ENCODE measurements at regions not wholly inside any gene's neighbourhood (a gene's known extent, or its start where the extent isn't known, plus 50 kb on each side); places are given as distances from the start of the nearest gene placed in this dataset.
"Not testable (repeated sequence)": the region's sequence is repeated elsewhere in the genome, so short reads cannot be mapped to it uniquely, and the experiment has no call there.

DNA sequence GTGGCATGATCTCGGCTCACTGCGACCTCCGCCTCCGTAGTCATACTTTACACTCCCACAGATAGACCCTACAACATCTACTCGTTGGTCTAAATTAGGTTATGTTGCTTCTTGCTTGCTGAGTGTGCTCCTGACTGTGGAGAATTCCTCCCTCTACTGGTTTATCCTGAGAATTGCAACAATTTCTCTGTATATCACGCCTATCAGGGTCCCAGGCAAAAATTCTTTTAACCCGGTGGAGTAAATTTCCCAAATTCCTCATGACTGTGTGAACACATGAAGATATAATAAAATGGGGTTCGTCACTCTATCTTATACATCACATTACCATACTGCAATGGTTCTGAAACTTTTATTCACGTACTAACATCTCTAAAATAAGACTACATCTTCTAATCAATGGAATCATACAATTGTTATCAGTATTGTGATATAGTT, 156.7 kb downstream of the EVA1A start:
- DNase-seq, result no peak
- TF ChIP-seq, protein P1, sequence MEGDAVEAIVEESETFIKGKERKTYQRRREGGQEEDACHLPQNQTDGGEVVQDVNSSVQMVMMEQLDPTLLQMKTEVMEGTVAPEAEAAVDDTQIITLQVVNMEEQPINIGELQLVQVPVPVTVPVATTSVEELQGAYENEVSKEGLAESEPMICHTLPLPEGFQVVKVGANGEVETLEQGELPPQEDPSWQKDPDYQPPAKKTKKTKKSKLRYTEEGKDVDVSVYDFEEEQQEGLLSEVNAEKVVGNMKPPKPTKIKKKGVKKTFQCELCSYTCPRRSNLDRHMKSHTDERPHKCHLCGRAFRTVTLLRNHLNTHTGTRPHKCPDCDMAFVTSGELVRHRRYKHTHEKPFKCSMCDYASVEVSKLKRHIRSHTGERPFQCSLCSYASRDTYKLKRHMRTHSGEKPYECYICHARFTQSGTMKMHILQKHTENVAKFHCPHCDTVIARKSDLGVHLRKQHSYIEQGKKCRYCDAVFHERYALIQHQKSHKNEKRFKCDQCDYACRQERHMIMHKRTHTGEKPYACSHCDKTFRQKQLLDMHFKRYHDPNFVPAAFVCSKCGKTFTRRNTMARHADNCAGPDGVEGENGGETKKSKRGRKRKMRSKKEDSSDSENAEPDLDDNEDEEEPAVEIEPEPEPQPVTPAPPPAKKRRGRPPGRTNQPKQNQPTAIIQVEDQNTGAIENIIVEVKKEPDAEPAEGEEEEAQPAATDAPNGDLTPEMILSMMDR (IDR thresholded peaks at IDR 0.05; ENCODE audit: low read depth, low read length), result peak; percentile 70
- Histone ChIP-seq H3K27ac (no peak overlapping the region), H3K4me3 (ENCODE audit: low read depth, low read length) (no peak overlapping the region), H3K9me3 (ENCODE audit: severe bottlenecking) (no peaks in the 10 kb centered on the region), H3K27me3 (ENCODE audit: insufficient read depth, low read depth, severe bottlenecking) (peaks cover 63% of the 10 kb centered on the region), H3K36me3 (no peaks in the 10 kb centered on the region)

DNA sequence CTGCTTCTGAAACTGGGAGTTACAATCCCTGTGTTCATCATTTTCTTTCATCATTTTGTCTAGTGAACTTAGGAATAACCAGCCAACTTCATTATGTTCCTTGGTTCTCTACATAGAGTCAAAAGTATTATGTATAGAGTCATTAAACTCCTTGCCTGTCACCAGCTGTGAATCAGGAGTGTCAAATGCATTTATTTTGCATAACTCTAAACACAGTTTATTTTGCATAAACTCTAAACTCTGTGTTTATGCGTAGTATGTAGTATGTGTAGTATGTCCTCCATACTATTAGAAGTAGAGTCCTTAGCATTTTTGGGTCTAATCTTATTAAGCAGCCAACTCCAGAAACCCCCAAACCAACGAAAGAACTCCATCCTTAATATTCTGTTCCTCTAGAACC, 164.4 kb downstream of the EVA1A start:
- no peaks in the 10 kb centered on the region for H3K36me3 ChIP-seq
- no peak for DNase-seq
- TF ChIP-seq, protein P1 (IDR thresholded peaks at IDR 0.05; ENCODE audit: low read depth, low read length), result no peak

DNA sequence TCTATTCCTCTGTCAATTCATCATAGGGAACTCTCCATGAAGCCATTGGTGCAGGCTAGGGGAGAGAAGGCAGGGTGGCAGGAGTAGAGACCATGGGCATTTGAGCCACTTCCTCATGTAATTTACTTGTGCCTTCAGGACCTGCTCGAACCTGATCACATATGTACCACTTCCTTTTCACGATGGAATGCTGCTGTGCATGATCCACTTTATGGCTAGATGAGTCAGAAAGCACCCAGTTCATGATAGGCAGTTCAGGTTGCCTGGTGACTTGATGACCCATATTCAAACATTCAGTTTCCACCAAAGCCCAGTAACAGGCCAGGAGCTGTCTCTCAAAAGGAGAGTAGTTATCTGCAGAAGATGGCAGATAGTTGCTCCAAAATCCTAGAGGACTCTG, 166.0 kb downstream of the EVA1A start:
- DNase-seq; H3K4me3 ChIP-seq (ENCODE audit: low read depth, low read length); H3K9me3 ChIP-seq (ENCODE audit: severe bottlenecking); H3K36me3 ChIP-seq; H3K27ac ChIP-seq: not testable (repeated sequence)
- peaks cover 59% of the 10 kb centered on the region for H3K27me3 ChIP-seq (ENCODE audit: insufficient read depth, low read depth, severe bottlenecking)

More for the DNA sequence above, 164.4 kb downstream of the EVA1A start:
- Histone ChIP-seq H3K4me3 (ENCODE audit: low read depth, low read length) (no peak overlapping the region), H3K9me3 (ENCODE audit: severe bottlenecking) (peaks cover 2% of the 10 kb centered on the region), H3K27ac (no peak overlapping the region), H3K27me3 (ENCODE audit: insufficient read depth, low read depth, severe bottlenecking) (peaks cover 56% of the 10 kb centered on the region)

DNA sequence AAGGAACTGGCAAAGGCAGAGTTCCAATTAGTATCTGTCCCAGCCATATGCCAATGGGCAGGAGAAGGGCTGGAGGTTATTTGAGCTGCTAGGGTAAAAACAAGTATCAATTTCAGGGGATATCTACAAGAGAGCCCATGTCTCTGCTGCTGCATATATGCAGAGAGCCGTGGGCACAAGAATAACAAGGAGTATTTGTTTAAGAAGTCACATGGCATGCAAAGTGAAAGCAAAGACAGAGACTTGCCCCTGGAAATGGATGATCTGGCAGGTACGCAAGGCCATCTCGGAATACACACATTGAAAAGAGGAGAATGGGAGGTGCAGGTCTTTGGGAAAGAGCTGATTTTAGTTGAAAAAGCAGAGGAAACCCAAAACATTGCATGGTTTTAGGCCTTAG, 170.6 kb downstream of the EVA1A start:
- no peak overlapping the region for H3K4me3 ChIP-seq (ENCODE audit: low read depth, low read length)
- H3K27ac ChIP-seq, result no peak overlapping the region
- no peak for DNase-seq
- no peaks in the 10 kb centered on the region for H3K36me3 ChIP-seq
- peaks cover 7% of the 10 kb centered on the region for H3K9me3 ChIP-seq (ENCODE audit: severe bottlenecking)
- peaks cover 31% of the 10 kb centered on the region for H3K27me3 ChIP-seq (ENCODE audit: insufficient read depth, low read depth, severe bottlenecking)
- TF ChIP-seq, protein P1 (IDR thresholded peaks at IDR 0.05; ENCODE audit: low read depth, low read length), result no peak

DNA sequence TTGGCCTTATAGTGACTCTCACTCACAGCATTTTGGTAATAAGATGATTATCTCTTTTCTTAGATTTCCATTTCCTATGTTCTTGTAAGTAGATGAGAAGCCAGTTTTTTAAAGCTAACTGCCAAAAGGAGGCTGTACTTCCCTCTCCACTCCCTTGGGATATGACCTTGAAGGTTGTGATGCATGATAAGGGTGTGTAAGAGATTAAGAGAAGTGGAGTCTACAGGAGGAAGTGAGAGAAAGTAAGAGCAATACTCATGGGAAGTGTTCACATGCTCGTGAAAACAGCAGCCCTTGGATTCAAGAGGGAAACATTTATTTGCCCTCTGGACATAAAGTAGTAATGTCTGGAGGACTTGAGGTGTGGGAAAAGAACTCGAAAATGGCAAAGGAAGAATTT, 171.5 kb downstream of the EVA1A start:
- TF ChIP-seq, protein P1 (IDR thresholded peaks at IDR 0.05; ENCODE audit: low read depth, low read length), result no peak
- no peaks in the 10 kb centered on the region for H3K36me3 ChIP-seq
- no peak overlapping the region for H3K4me3 ChIP-seq (ENCODE audit: low read depth, low read length)
- no peak for DNase-seq
- H3K9me3 ChIP-seq (ENCODE audit: severe bottlenecking), result peaks cover 7% of the 10 kb centered on the region
- H3K27me3 ChIP-seq (ENCODE audit: insufficient read depth, low read depth, severe bottlenecking), result peaks cover 29% of the 10 kb centered on the region
- H3K27ac ChIP-seq, result no peak overlapping the region

DNA sequence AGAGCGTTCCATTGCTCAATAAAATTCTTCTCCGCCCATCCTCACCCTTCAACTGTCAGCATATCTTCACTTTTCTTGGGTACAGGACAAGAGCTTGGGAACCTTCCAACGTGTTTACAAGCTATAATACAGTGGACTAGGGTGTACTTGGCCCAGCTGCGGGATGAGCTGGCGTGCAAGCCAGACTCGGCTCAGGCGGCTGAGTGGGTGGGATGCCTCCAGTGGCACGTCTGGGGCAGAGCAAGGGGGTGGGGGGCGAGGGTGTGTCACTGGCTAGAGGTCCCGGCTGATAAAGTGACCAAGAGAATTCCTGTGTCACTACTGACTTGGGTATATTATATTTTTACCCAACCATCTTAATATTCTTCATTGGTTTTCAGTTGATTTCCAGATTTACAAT, 179.7 kb downstream of the EVA1A start:
- TF ChIP-seq, protein P1 (IDR thresholded peaks at IDR 0.05; ENCODE audit: low read depth, low read length), result no peak
- H3K36me3 ChIP-seq, result no peaks in the 10 kb centered on the region

More for the DNA sequence above, 179.7 kb downstream of the EVA1A start:
- H3K4me3 ChIP-seq (ENCODE audit: low read depth, low read length), result no peak overlapping the region
- no peak for DNase-seq
- H3K27ac ChIP-seq, result no peak overlapping the region
- H3K9me3 ChIP-seq (ENCODE audit: severe bottlenecking), result peaks cover 2% of the 10 kb centered on the region
- H3K27me3 ChIP-seq (ENCODE audit: insufficient read depth, low read depth, severe bottlenecking), result peaks cover 50% of the 10 kb centered on the region

Measured in WERI-Rb-1 (cell line).